ENCODE measurements at regions not wholly inside any gene's neighbourhood (a gene's known extent, or its start where the extent isn't known, plus 50 kb on each side); places are given as distances from the start of the nearest gene placed in this dataset.

- Histone ChIP-seq H3K9me3 (peaks cover 0 to 4% (median 0%) of the 10 kb centered on the region in 11 donors), H3K36me3 (no peaks in the 10 kb centered on the region), H3K4me3 (no peak overlapping the region), H3K27ac (no peak overlapping the region), H3K27me3 (no peaks in the 10 kb centered on the region), H3K4me1 (peaks cover 0 to 13% (median 0%) of the 10 kb centered on the region in 9 donors)
- ATAC-seq (no peak), DNase-seq (no peak)
- intact Hi-C loops (cut with DNase I), result loop anchor here in 1 of 10 donors (10.0 kb wide), 1 partner anchor 320 kb away; no protein-coding TSS in a partner anchor
- no peak for TF ChIP-seq CTCF (IDR thresholded peaks at IDR 0.05)
- 62 to 78% methylated on average over 7 of the region's 7 CpGs for WGBS, 2 donors
Observed at GRCh38 chr21:32184485-32184884, 94.4 kb downstream of the MIS18A start.

- TF ChIP-seq CTCF (IDR thresholded peaks at IDR 0.05), result no peak
- no peaks in the 10 kb centered on the region for H3K27me3 ChIP-seq
- no peak overlapping the region for H3K27ac ChIP-seq
- 51 to 58% methylated on average over 5 of the region's 5 CpGs for WGBS, 2 donors
- H3K4me3 ChIP-seq, result no peak overlapping the region
- peaks cover 0 to 13% (median 0%) of the 10 kb centered on the region in 9 donors for H3K4me1 ChIP-seq
- H3K36me3 ChIP-seq, result no peaks in the 10 kb centered on the region
- no peak for DNase-seq
- no peak for ATAC-seq
- H3K9me3 ChIP-seq, result peaks cover 0 to 4% (median 0%) of the 10 kb centered on the region in 11 donors
- intact Hi-C loops (cut with DNase I), result loop anchor here in 1 of 10 donors (10.0 kb wide), 1 partner anchor 319 kb away; no protein-coding TSS in a partner anchor
Observed at GRCh38 chr21:32184065-32184464, 94.8 kb downstream of the MIS18A start.

GRCh38 chr21:32183396-32183795, 95.5 kb downstream of the MIS18A start:
- no peak for TF ChIP-seq CTCF (IDR thresholded peaks at IDR 0.05)
- Histone ChIP-seq H3K27ac (no peak overlapping the region), H3K9me3 (peaks cover 0 to 4% (median 0%) of the 10 kb centered on the region in 11 donors), H3K36me3 (no peaks in the 10 kb centered on the region), H3K4me3 (no peak overlapping the region), H3K4me1 (peaks cover 0 to 13% (median 0%) of the 10 kb centered on the region in 9 donors), H3K27me3 (no peaks in the 10 kb centered on the region)
- ATAC-seq (no peak), DNase-seq (no peak)
- intact Hi-C loops (cut with DNase I), result loop anchor here in 1 of 10 donors (10.0 kb wide), 1 partner anchor 319 kb away; no protein-coding TSS in a partner anchor

GRCh38 chr21:32182449-32182848, 96.4 kb downstream of the MIS18A start:
- no peaks in the 10 kb centered on the region for H3K36me3 ChIP-seq
- WGBS, 2 donors, result 74 to 78% methylated on average over 5 of the region's 5 CpGs
- no peak overlapping the region for H3K4me3 ChIP-seq
- peaks cover 0 to 13% (median 0%) of the 10 kb centered on the region in 9 donors for H3K4me1 ChIP-seq
- TF ChIP-seq CTCF (IDR thresholded peaks at IDR 0.05), result no peak
- no peak overlapping the region for H3K27ac ChIP-seq
- intact Hi-C loops (cut with DNase I), result loop anchor here in 1 of 10 donors (10.0 kb wide), 1 partner anchor 318 kb away; no protein-coding TSS in a partner anchor
- DNase-seq, result no peak
- no peaks in the 10 kb centered on the region for H3K27me3 ChIP-seq
- ATAC-seq, result no peak
- H3K9me3 ChIP-seq, result peaks cover 0 to 4% (median 0%) of the 10 kb centered on the region in 11 donors
